WTC11 (cell line): ENCODE measurements at regions not wholly inside any gene's neighbourhood (a gene's known extent, or its start where the extent isn't known, plus 50 kb on each side); places are given as distances from the start of the nearest gene placed in this dataset.

Source experiments
- CTCF ChIP-seq: fragments of 200-600 bp; IDR thresholded peaks from 2 replicates; pipeline ENCODE4 v1.8.0; 2022; ENCODE audit warnings: antibody characterized with exemption
- TF ChIP-seq, protein P1 (sequence below): sonication (generic); formaldehyde crosslinking; IDR thresholded peaks from 2 replicates; pipeline ENCODE4 v1.8.1; 2023; ENCODE audit warnings: mild to moderate bottlenecking, missing genetic modification reagents, moderate library complexity
- TF ChIP-seq, protein P2 (sequence below): sonication (generic); formaldehyde crosslinking; IDR thresholded peaks from 2 replicates; pipeline ENCODE4 v1.8.0; 2023; ENCODE audit warnings: missing genetic modification reagents

GRCh38 chr20:40774252-40774651, 85.2 kb upstream of the MAFB start:
- TF ChIP-seq, protein P1, sequence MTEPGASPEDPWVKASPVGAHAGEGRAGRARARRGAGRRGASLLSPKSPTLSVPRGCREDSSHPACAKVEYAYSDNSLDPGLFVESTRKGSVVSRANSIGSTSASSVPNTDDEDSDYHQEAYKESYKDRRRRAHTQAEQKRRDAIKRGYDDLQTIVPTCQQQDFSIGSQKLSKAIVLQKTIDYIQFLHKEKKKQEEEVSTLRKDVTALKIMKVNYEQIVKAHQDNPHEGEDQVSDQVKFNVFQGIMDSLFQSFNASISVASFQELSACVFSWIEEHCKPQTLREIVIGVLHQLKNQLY, result no peak
- TF ChIP-seq, protein P2, sequence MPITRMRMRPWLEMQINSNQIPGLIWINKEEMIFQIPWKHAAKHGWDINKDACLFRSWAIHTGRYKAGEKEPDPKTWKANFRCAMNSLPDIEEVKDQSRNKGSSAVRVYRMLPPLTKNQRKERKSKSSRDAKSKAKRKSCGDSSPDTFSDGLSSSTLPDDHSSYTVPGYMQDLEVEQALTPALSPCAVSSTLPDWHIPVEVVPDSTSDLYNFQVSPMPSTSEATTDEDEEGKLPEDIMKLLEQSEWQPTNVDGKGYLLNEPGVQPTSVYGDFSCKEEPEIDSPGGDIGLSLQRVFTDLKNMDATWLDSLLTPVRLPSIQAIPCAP, result no peak
- no peak for TF ChIP-seq CTCF
